Fibroblast of lung (primary cell): ENCODE measurements at regions not wholly inside any gene's neighbourhood (a gene's known extent, or its start where the extent isn't known, plus 50 kb on each side); places are given as distances from the start of the nearest gene placed in this dataset.

Experiments used
- DNase-seq, 2 donors: peaks; one replicate each; pipeline versions ENCODE4 v3.0.0 to v3.0.0-alpha.2; 2010; ENCODE audit warnings: low read depth in 2 of 2
- H2AFZ ChIP-seq: 2 replicates; pipeline ENCODE4 v1.5.1; 2012; ENCODE audit warnings: low read length, control low read depth, inconsistent platforms
- H3K27ac ChIP-seq: 2 replicates; pipeline ENCODE4 v1.5.1; 2011; ENCODE audit warnings: low read length, control low read depth; ENCODE audit not compliant: insufficient read depth
- H3K27me3 ChIP-seq: 2 replicates; pipeline ENCODE4 v1.5.1; 2011; ENCODE audit warnings: mild to moderate bottlenecking, low read length; ENCODE audit not compliant: control insufficient read depth, insufficient read depth
- H3K36me3 ChIP-seq: 2 replicates; pipeline ENCODE4 v1.5.1; 2011; ENCODE audit warnings: low read length; ENCODE audit not compliant: control insufficient read depth, insufficient read depth
- H3K4me1 ChIP-seq: 2 replicates; pipeline ENCODE4 v1.5.1; 2011; ENCODE audit warnings: low read length; ENCODE audit not compliant: control insufficient read depth, insufficient read depth; ENCODE audit errors: extremely low read depth
- H3K4me2 ChIP-seq: 2 replicates; pipeline ENCODE4 v1.5.1; 2011; ENCODE audit warnings: low read length, control low read depth; ENCODE audit not compliant: insufficient read depth; ENCODE audit errors: extremely low read depth
- H3K4me3 ChIP-seq, 4 experiments: fragments of 200-600 bp in 1 of 4; sonication (generic) in 1 of 4; replicated peaks in 1 of 4; 2 replicates each; pipeline ENCODE4 v1.5.1; 2011 to 2016; ENCODE audit warnings: low read length in 4 of 4, low read depth in 3 of 4, mild to moderate bottlenecking in 3 of 4, control low read depth in 2 of 4, inconsistent platforms in 1 of 4, mixed read lengths in 1 of 4; ENCODE audit not compliant: insufficient read depth in 1 of 4; ENCODE audit errors: control extremely low read depth in 1 of 4
- H3K79me2 ChIP-seq: 2 replicates; pipeline ENCODE4 v1.5.1; 2012; ENCODE audit warnings: mild to moderate bottlenecking, low read length, inconsistent platforms; ENCODE audit not compliant: control insufficient read depth, insufficient read depth
- H3K9ac ChIP-seq: 2 replicates; pipeline ENCODE4 v1.5.1; 2011; ENCODE audit warnings: mild to moderate bottlenecking, low read length, control low read depth; ENCODE audit not compliant: insufficient read depth
- H3K9me3 ChIP-seq: 2 replicates; pipeline ENCODE4 v1.5.1; 2012; ENCODE audit warnings: low read depth, low read length; ENCODE audit not compliant: control insufficient read depth, insufficient read depth
- H4K20me1 ChIP-seq: 2 replicates; pipeline ENCODE4 v1.5.1; 2011; ENCODE audit warnings: low read length; ENCODE audit not compliant: control insufficient read depth, insufficient read depth; ENCODE audit errors: extremely low read depth
- CTCF ChIP-seq, 2 donors: IDR thresholded peaks in 1 of 2; conservative IDR thresholded peaks in 1 of 2; 1 replicate in 1 of 2; 2 replicates in 1 of 2; pipeline ENCODE4 v1.5.1; 2011 to 2012; ENCODE audit warnings: low read length in 2 of 2, control low read depth in 1 of 2, inconsistent platforms in 1 of 2, low read depth in 1 of 2, mild to moderate bottlenecking in 1 of 2
- EZH2 ChIP-seq: IDR thresholded peaks from 2 replicates; pipeline ENCODE4 v1.5.1; 2012; ENCODE audit warnings: low read length, control low read depth, mild to moderate bottlenecking; ENCODE audit errors: missing control alignments

- Histone ChIP-seq H2AFZ (no peak overlapping the region), H3K27me3 (no peaks in the 10 kb centered on the region), H3K79me2 (peaks cover 8% of the 10 kb centered on the region), H3K4me3 (no peak overlapping the region), H3K27ac (no peak overlapping the region), H3K4me1 (peaks cover 20% of the 10 kb centered on the region), H3K36me3 (no peaks in the 10 kb centered on the region), H3K9ac (no peak overlapping the region), H3K4me2 (no peak overlapping the region), H3K9me3 (no peaks in the 10 kb centered on the region), H4K20me1 (no peaks in the 10 kb centered on the region)
- TF ChIP-seq EZH2, result no peak
- TF ChIP-seq CTCF (conservative IDR thresholded peaks at IDR 0.05 in 1 of 2, IDR thresholded peaks at IDR 0.05 in 1 of 2; ENCODE audit: low read depth in 1 of 2, low read length in 2 of 2), result no peak
- DNase-seq, result no peak
These were observed 94.0 kb downstream of the GLI2 start for GRCh38 chr2:120829633-120830025.

GRCh38 chr2:120830096-120830830, 94.6 kb downstream of the GLI2 start:
- Histone ChIP-seq H3K79me2 (peaks cover 7% of the 10 kb centered on the region), H3K9ac (no peak overlapping the region), H4K20me1 (no peaks in the 10 kb centered on the region), H2AFZ (no peak overlapping the region), H3K4me1 (peaks cover 16% of the 10 kb centered on the region), H3K4me2 (no peak overlapping the region), H3K27ac (no peak overlapping the region), H3K4me3 (no peak overlapping the region), H3K36me3 (no peaks in the 10 kb centered on the region), H3K27me3 (no peaks in the 10 kb centered on the region), H3K9me3 (no peaks in the 10 kb centered on the region)
- no peak for DNase-seq
- TF ChIP-seq EZH2 (no peak), CTCF (conservative IDR thresholded peaks at IDR 0.05 in 1 of 2, IDR thresholded peaks at IDR 0.05 in 1 of 2; ENCODE audit: low read depth in 1 of 2, low read length in 2 of 2) (no peak)

DNA sequence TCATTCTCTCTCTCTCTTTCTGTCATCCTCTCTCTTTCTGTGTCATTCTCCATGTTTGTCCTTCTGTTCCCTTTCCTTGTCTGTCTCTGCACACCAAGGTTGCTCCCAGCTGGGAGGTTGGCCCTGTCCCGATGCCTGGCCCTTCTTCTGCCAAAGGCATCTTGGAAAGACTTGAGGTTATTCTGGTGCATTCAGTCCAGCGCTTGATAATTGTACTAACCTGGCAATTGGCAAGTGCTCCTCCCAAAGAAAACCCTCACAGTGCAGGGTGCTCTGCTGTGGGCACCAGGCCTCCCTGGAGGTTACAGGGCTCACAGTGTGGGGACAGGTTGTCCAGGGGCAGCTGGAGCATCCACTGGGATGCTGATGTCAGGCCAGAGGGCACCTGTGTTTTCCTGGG, 95.4 kb downstream of the GLI2 start:
- Histone ChIP-seq H3K27me3 (no peaks in the 10 kb centered on the region), H4K20me1 (no peaks in the 10 kb centered on the region), H3K4me3 (no peak overlapping the region), H2AFZ (no peak overlapping the region), H3K9me3 (no peaks in the 10 kb centered on the region), H3K27ac (no peak overlapping the region), H3K36me3 (no peaks in the 10 kb centered on the region), H3K4me2 (no peak overlapping the region), H3K9ac (no peak overlapping the region), H3K79me2 (peaks cover 7% of the 10 kb centered on the region), H3K4me1 (peaks cover 10% of the 10 kb centered on the region)
- no peak for TF ChIP-seq EZH2
- no peak for DNase-seq
